GM18909 (cell line): ENCODE measurements at regions not wholly inside any gene's neighbourhood (a gene's known extent, or its start where the extent isn't known, plus 50 kb on each side); places are given as distances from the start of the nearest gene placed in this dataset.

Experiments used
- ATAC-seq: cut with Tn5 transposase; IDR thresholded peaks from one replicate; pipeline ENCODE4 v1.9.1; 2021; ENCODE audit warnings: mild to moderate bottlenecking; ENCODE audit not compliant: unreplicated experiment, poor library complexity

DNA sequence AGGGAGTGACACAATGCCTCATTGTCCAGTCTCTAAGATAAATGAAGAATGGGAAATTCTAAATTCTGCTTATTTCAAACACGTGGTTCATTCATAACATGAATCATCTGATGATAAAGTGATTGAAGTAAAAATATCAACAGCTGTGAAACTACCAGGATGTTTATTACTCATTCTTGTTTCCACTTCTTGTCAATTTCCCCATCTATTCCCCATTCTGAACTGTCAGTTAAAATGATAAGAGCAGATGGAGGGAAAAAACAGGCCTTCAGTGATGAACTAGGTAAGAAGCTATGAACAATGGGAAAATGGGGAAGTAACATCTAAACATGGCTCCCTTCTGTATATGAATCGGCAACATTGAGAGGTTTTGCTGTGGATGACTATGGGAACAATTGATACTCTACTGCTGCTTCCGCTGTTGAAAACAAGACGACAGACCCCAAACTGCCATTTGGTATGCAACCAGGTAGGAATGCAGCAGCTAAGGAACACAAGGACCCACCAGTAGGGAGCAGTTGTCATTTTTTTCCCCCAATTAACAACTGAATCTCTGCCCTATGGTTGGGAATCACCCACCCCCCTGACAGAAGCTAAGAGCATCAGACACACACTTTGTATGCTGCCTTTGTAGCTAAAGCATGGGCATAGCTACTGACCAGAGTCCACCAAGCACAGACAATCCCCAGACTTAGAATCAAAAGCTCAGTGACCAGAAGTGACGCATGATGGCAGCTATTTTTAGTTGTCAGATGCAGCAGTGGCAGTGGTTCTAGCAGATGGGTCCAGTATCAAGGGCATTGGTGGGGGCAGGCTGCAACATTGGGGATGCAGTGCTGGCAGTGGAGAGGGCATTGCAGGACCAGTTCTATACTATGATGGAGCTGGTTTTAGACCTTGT, 52.9 kb upstream of the ZNF366 start:
- no peak for ATAC-seq

DNA sequence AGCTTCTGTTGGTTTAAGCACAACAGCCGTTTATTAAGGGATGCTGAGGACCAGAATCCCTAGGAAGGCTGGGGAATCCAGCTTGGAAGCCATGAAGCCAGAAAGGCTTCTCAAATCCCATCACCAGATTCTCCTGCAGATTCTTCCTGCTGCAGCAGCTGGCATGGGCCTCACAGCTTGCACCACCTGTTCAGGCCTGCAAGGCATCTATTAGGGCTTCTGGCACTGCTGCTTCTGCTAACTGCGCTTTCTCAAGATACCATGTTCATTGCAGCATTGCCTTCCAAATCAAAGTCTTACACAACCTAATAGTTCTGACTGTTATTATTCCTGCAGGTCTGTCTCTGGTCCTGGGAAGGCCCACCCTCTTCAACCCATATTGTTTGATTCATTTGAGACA, 51.2 kb upstream of the ZNF366 start:
- ATAC-seq, result no peak

DNA sequence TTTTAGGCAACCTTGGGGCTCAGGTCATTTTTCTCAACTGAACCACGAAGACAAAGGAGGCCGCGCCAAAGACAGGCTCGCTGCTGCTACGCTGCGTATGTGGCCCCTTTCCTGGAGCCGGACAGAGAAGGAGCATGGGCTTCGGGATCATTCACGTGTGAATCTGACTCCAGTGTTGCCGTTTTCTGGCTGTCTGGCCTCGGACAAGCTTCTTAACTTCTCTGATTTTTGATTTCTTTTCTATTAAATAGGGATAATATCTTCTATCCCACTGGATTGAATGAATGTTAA, 50.8 kb upstream of the ZNF366 start:
- no peak for ATAC-seq

DNA sequence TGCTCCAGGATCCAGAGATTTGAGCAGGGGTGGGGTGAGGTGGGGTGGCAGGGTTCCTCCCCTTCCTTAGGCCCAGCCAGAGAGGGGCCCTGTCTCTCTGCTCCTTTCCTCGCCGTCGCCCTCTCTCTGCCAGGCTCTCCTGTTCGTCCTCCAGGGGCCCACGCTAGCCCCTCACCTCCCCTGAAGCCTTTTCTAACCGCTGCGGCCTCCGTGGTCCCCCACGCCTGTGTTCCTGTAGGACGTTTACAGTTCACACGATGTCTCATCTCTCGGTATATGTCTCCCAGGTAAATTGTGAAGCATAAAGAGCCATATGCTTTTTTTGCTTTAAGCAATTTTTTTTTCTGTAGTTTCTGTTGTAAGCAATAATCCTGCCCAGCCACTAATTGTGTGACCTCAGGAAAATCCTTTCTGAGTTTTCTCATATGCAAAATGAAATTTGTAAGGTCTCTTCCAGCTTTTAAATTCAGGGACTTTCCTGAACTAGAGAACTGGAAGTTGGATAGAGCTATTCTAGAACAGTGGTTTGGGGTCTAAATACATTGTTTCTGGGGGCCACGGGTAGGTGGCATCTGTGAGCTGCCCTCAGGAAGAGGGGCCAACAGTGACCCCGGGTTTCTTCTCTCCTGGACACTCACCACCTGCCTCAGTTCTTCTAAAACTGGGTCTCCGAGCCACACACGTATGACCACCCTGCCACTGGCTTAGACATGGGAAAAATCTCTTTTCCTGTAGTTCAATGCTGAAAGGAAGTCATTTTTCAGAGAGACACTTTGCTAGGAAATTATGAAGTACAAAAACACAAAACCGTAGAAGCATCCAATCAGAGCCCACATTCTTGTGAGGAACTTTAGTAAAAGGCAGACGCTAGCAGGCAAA, 50.2 kb upstream of the ZNF366 start:
- no peak for ATAC-seq
